KBM-7 (cell line): ENCODE measurements at regions not wholly inside any gene's neighbourhood (a gene's known extent, or its start where the extent isn't known, plus 50 kb on each side); places are given as distances from the start of the nearest gene placed in this dataset.

Experiments used
- DNase-seq: peaks from one replicate; pipeline ENCODE4 v3.0.0-alpha.2; 2015
- in situ Hi-C: fragments of 300-500 bp; cut with MboI; formaldehyde crosslinking; loops from 2 replicates; pipeline ENCODE4 v1.14.3; 2020; ENCODE audit warnings: low sequenced_read_pairs, low pct_unique_long_range_greater_than_20kb, mixed read lengths

- in situ Hi-C loops: no loop called here
- no peak for DNase-seq
These were observed 387.4 kb upstream of the CELF2 start for GRCh38 chr10:10630281-10630680.

GRCh38 chr10:10630782-10631181, 386.9 kb upstream of the CELF2 start:
- in situ Hi-C loops: no loop called here
- DNase-seq: no peak

DNA sequence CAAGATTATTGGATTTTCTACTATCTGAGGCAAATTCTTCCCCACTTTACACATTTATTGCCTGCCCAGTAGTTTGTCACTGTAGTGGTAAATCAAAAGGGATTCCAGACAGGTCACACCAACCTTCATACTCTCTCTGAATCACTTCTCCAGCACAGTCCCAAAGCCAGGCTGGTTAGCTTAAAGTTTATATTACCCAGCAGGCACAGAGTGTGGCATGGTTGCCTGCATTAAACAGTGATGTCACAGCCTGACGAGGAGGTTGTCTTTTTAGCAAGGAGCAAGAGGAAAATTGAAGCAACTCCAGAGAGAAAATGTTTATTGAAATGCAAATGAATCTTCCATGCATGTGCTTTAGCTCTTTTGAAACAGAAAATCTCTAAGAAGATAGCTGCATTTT, 375.5 kb upstream of the CELF2 start:
- DNase-seq: no peak
- in situ Hi-C loops: no loop called here

- DNase-seq: no peak
- in situ Hi-C loops: no loop called here
These were observed 374.9 kb upstream of the CELF2 start for GRCh38 chr10:10642751-10643150.

GRCh38 chr10:10644008-10644646, 373.5 kb upstream of the CELF2 start:
- in situ Hi-C loops: no loop called here
- DNase-seq: no peak

DNA sequence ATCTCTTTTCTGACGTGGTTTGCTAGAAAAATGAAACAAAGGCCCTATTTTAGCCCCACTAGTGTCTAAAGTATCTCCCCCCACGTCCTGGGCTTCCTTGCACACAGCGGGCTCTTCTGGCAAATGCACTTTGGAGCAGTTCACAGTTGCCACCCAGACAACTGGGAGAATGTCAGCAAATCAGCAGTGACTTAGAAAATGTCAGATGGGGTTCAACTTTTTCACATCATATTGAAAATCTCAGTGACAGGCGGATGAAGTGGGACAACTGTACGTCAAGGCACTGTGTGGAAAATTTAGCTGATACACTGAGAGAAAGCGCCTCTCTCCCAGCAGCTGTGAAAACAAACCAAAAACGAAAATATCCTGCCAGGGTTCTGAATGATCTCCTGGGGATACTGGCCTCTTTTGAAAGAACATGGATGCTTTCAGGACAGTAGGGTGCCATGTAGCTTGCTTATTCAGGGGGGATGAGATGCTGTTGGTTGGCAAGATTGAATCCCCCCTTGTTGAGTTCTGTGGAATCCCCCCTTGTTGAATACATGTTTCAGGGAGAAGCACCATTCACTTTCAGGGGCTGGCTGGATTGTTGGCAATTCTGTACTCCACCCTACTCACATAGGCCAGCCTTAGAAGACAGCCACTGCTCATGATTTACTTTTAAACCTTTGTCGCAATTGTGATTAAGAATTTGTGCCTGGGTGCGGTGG, 372.8 kb upstream of the CELF2 start:
- DNase-seq: no peak
- in situ Hi-C loops: no loop called here

- in situ Hi-C loops: no loop called here
These were observed 370.3 kb upstream of the CELF2 start for GRCh38 chr10:10647331-10647730.

GRCh38 chr10:10657139-10657760, 360.4 kb upstream of the CELF2 start:
- in situ Hi-C loops: no loop called here
- no peak for DNase-seq

More at GRCh38 chr10:10647331-10647730, 370.3 kb upstream of the CELF2 start:
- DNase-seq: no peak

GRCh38 chr10:10658172-10658785, 359.4 kb upstream of the CELF2 start:
- in situ Hi-C loops: no loop called here
- DNase-seq: no peak

GRCh38 chr10:10660054-10660453, 357.6 kb upstream of the CELF2 start:
- in situ Hi-C loops: no loop called here

DNA sequence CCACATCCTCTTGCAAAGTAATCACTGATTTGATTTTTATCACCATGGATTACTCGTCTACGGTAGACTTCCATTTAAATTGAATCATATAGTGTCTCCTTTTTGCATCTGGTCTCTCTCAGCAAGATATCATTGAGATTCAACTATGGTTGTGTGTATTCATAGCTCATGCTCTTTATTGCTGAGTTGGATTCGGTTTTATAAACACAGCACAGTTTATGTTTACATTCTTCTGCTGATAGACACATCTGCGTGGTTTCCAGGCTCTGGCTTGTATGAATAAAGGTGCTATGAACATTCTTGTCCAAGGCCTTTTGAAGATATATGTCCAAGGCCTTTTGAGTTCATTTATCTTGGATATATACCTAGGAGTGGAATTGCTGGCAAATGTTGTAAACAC, 356.5 kb upstream of the CELF2 start:
- DNase-seq: no peak
- in situ Hi-C loops: no loop called here

More at GRCh38 chr10:10660054-10660453, 357.6 kb upstream of the CELF2 start:
- DNase-seq: no peak

DNA sequence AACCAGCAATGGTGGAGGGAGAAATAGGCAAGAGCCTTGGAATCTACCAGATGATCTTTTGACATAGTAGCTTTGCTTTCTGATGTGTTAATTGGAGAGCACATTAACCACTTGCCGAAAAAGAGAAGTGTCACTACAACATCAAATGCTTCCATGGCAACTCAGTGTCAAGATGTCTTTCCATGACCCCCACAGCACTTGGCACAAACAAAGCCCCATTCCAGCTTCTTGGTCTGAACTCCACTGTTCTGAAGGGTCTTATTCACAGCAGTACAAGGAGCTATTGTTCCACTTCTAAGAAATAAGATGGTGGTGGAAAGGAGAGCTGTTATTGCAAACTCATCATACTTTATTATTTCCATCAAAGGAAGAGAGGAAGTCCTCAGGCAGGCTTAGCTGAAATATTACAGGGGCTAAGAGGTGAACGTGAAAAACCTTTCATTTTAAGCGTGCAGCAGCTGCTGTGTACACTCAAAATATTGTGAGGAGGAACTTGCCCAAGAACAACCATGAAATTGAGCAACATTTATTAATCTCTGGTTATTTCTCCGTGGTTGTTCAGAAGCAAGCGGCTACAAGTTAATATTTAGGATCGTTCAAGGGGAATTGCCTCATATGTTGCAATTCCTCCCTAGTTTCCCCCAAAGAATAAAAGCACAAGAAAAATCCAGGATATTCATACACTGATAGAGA, 354.8 kb upstream of the CELF2 start:
- DNase-seq: no peak

DNA sequence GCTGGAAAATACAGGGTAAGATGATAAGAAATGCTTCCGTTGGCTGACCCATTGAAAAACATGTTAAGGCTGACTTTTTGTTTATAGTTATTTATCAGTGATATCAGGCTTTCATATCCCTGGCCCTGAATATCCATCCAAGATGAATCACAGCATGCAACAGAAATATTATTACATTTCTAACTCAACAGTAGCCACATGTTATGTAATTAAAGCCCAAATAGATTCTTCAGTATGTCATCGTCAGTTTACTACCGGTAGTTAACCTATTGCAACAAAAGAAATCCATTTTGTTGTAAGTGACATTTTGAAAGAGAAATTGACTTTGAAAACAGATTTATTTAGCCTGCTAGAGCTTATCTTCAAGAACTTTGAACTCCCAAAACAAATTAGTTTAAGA, 354.1 kb upstream of the CELF2 start:
- in situ Hi-C loops: no loop called here

More for the DNA sequence above, 354.8 kb upstream of the CELF2 start:
- in situ Hi-C loops: no loop called here

DNA sequence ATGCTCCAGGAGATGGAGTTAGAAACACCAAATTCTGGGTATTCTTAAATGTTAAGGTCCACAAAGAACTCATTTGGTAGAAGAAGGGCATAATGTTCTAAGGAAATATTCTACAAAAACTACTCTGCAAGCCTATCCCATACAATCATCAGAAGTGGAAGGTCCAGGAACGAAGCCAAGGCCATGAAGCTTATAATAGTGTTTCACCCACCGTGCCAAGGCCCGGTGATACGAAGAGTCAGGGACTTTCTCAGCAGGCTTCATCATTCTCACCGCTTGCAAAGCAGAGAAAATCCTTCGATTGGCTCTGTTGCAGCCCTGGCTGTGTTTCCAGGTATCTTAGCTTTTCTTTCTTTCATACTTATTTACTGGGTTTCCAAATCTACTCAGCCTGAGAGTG, 351.9 kb upstream of the CELF2 start:
- DNase-seq: no peak
- in situ Hi-C loops: no loop called here

More for the DNA sequence above, 354.1 kb upstream of the CELF2 start:
- DNase-seq: no peak

DNA sequence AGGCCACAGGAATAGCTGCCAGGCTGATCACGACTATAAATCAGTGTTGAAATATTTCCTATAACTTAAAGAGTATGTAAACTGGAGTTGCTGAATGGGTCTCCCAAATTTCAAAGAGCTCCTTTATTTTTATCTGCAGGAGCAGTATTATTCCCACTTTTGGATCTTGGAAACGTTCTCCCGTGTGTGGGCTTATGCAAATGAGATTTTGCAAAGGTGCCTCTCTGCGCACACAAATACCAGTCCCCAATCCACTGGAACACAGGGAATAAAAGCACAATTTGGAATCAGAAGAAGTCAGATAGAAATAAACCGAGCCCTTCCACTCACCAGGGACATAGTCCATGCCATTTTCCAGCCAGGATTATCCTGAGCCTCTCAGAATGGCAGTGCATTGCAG, 350.2 kb upstream of the CELF2 start:
- no peak for DNase-seq

DNA sequence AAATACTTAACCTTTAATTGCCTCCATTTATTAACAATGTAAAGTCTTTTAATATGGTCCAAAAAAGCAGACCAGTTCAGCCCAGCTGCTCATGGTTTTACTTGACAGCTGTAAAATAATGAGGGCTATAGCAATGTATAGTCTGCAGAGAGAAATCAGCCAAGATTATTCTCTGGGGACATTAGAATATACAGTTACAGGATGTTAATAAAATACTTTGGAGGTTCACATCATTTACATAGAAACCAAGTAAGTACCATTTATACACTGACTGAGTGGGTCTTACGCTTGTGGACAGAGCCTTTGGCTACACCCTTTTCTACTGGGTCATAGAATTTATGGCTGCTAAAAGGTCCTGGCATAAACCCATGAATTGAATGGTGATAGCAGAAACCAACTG, 340.7 kb upstream of the CELF2 start:
- in situ Hi-C loops: no loop called here
- DNase-seq: no peak

More for the DNA sequence above, 350.2 kb upstream of the CELF2 start:
- in situ Hi-C loops: no loop called here

- in situ Hi-C loops: no loop called here
- DNase-seq: peak; percentile 39
These were observed 340.2 kb upstream of the CELF2 start for GRCh38 chr10:10677479-10677878.

- in situ Hi-C loops: no loop called here
- no peak for DNase-seq
These were observed 337.2 kb upstream of the CELF2 start for GRCh38 chr10:10680496-10680895.

- DNase-seq: no peak
- in situ Hi-C loops: no loop called here
These were observed 332.7 kb upstream of the CELF2 start for GRCh38 chr10:10684972-10685371.
